Uterus (tissue), 2 donors: ENCODE measurements at regions not wholly inside any gene's neighbourhood (a gene's known extent, or its start where the extent isn't known, plus 50 kb on each side); places are given as distances from the start of the nearest gene placed in this dataset.

ENCODE experiments used
- CTCF ChIP-seq, 4 experiments: fragments of 200-600 bp in 2 of 4; fragments of 450-650 bp in 2 of 4; sonication (generic) in 2 of 4; IDR thresholded peaks; one replicate each; pipeline ENCODE4 v1.5.1; 2016 to 2019; ENCODE audit warnings: antibody characterized with exemption in 4 of 4, mild to moderate bottlenecking in 2 of 4, moderate library complexity in 1 of 4
- POLR2A ChIP-seq, 2 donors: fragments of 450-650 bp; IDR thresholded peaks; one replicate each; pipeline ENCODE4 v1.6.1; 2016; ENCODE audit warnings: antibody characterized with exemption in 2 of 2, mild to moderate bottlenecking in 1 of 2, moderate library complexity in 1 of 2

DNA sequence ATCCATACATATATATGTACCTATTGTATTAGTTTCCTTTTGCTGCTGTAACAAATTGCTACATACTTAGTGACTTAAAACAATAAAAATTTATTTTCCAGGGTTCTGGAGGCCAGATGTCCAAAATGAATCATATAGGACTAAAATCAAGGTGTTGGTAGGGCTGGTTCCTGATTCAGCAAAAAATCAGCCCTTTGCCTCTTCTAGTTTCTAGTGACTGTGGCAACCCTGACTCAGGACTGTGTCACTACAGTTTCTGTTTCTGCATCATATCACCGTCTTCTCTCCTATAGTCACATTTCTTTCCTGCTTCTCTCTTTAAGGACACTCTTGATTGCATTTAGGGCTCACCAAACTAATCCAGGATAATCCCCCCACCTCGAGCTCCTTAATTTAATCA is 386.3 kb upstream of the TBX3 start:
- TF ChIP-seq CTCF (IDR thresholded peaks at IDR 0.05) (no peak), POLR2A (IDR thresholded peaks at IDR 0.05) (no peak)
